GM19438 (cell line): ENCODE measurements at regions not wholly inside any gene's neighbourhood (a gene's known extent, or its start where the extent isn't known, plus 50 kb on each side); places are given as distances from the start of the nearest gene placed in this dataset.

Experiments
- ATAC-seq: cut with Tn5 transposase; IDR thresholded peaks from one replicate; pipeline ENCODE4 v1.9.1; 2021; ENCODE audit warnings: low read depth; ENCODE audit not compliant: unreplicated experiment

DNA sequence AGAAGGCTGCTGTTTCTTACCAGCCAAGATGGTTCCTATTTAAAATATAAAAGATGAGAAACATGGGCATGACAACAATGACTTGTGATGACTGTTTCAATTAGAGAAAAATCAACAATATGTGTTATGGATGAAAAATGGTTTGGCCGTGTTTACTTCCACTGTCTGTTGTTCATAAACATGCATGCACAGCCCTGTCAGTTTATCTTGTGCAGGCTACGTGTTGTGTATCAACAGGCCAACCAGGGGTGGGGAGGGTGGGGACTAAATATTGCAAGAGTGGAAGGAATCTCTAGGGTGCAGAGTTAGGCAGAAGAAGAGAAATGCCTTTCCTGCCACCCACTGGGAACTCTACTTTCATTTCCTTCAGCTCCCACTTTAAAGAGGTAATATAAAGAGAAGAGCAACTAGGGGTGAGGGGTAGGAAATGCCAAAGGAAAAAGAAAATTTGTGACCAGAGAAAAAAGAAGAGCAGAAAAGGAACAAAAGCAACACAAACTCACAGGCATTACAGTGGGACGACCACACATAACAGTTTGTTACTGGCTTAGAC, 116.8 kb upstream of the MEIS1 start:
- ATAC-seq, result no peak

DNA sequence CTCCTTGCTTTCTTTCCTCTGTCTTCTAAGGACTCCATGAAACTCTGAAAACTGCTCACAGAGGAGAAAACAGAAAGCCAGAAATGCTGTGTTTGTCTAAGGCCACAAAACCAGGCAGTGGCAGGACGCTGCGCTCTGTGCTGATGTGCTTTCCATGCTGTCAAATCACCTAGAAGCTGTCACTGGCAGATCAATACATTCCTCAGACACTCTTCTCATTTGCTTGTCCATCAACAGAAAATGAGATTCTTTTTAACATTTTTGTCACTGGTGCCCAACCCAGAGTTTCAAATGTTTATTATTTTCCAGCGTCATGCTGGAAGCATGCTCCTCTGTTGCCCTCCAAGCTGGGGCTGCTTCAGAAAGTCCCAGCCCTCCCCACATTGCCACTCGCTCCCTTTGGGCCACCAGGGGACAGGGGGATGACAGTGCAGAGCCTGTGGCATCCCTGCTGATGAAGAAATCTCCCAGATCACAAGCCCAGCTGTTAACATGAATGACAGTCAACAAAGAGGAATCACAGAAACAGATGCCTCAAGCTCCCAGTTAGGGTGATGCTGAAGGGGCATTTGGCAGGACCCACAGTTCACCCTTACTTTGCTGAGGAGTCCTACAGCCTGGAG, 117.5 kb upstream of the MEIS1 start:
- no peak for ATAC-seq

GRCh38 chr2:66306483-66306882, 128.4 kb upstream of the MEIS1 start:
- no peak for ATAC-seq

GRCh38 chr2:66305718-66306117, 129.2 kb upstream of the MEIS1 start:
- ATAC-seq, result no peak

GRCh38 chr2:66303471-66303870, 131.5 kb upstream of the MEIS1 start:
- ATAC-seq, result no peak

- ATAC-seq, result no peak
Measured at GRCh38 chr2:66301767-66302140, 133.2 kb upstream of the MEIS1 start.

GRCh38 chr2:66301022-66301766, 133.7 kb upstream of the MEIS1 start:
- ATAC-seq, result no peak

DNA sequence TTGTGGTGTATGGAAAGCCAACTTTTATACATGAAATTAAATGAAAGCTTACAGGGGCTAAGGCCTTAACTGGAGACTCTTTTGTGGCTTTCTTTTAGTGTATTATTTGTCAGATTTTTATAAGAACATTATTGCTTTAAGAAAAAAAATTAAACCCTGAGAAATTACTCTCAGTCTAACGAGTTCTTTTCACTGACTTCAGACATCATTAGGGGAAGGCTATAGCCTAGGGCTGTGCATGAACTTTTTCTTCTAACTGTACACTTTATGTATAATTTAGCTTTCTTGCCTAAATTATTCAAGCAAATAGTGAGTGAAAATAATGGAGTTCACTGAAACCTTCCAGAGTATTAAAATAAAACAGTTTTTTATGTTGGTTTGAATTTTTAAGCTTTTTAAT, 151.1 kb upstream of the MEIS1 start:
- ATAC-seq, result no peak

- ATAC-seq, result no peak
Measured at GRCh38 chr2:66281980-66282379, 152.9 kb upstream of the MEIS1 start.

DNA sequence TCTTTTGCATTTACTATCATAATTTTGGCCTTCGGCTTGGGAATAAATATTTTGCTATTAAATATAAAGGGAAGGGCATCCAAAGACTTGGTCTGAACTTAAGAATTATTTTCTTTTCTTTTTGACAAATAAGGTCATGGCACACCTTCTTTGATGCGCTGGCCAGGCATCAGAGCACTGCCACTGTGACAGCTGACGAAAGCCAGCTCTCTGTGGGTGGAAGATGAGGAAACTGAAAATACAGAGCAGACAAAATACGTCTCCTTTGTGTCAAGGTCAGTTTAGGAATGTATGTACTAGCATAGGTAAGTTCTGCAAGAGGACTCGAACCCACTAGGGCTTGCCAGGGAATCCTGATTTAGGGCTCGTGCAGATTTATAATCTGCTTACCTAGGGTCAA, 155.9 kb upstream of the MEIS1 start:
- no peak for ATAC-seq

- ATAC-seq, result no peak
Measured at GRCh38 chr2:66275984-66276383, 158.9 kb upstream of the MEIS1 start.

DNA sequence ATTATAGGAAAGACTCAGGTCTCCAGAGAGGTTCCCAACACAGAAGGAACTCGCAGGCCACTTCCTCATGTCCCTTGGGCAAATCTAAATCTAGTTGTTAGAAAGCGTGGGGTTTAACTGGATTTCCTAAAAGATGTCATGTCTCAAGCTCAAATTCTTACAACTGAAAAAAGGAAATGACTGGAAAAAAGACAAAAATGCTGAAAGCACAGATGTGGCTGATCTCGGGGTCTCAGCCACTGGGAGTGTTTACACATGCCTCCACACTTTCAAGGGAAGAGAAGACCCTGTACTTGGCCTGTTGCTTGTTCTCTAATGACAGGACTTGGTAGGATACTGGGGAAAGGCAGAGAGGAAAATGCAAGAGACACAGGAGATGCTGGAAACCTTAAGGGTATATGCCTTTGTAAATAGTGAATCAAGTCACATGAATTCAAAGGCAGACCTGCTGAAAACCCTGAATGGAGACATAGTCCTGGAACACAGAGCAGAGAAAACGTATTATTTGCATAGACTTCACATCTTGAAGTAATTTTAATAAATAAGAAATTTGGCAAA, 160.9 kb upstream of the MEIS1 start:
- ATAC-seq, result no peak

GRCh38 chr2:66272751-66273150, 162.2 kb upstream of the MEIS1 start:
- no peak for ATAC-seq

DNA sequence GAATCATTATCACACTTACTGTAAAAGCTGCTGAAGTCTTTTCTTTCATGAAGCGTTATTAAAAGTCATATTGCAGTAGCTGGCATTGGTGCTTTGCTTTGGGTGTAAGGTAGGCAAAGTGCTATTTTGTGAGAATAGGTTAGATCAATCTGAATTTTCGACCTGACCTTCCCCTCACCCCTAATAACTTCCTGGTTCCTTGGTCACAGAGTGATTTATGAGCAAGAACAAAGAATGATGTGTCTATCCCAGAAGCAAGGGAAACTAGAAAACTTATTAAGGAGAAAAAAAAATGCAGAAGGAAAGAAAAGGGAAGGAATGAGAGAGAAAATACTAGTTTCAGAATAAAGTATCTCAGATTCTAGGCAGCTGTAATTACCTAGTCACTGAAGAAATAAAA, 163.1 kb upstream of the MEIS1 start:
- ATAC-seq, result no peak

- ATAC-seq, result no peak
Measured at GRCh38 chr2:66270247-66270646, 164.7 kb upstream of the MEIS1 start.

- no peak for ATAC-seq
Measured at GRCh38 chr2:66269166-66269565, 165.8 kb upstream of the MEIS1 start.

DNA sequence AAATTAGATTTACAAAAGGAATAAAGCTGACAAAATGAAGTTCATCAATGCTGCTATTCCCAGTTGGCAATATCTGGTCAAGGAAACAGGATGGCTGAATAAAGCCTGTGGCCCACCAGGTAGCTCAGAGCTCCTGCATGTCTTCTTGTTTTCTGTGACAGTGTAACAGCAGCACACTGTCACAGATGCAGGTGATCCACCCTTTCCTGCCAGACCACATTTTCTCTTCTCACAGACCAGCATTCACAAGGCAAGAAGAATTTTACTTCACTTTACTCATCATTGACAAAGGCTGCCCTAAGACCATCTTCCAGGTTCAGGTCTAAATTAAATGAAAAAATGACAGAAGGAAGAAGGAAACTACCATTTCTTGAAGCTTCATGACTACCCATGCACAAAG, 166.2 kb upstream of the MEIS1 start:
- no peak for ATAC-seq

DNA sequence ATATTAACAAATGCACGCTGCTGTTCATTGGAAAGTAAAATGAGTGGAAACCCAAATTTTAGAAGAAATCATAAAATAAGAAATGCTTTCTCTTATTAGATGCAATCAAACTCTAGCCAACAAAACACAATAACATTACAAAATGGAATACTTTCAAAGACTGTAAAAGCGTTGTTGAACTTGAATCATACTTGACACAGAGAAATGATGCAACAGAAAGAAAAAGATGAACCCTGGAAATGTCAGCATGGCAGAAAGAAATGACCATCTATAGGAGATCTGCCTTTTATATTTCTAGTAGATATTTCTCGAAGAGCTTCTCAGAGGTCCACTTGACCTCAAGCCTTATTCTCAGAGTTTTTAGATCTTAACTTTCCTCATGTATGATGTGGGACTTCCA, 170.6 kb upstream of the MEIS1 start:
- ATAC-seq, result no peak

DNA sequence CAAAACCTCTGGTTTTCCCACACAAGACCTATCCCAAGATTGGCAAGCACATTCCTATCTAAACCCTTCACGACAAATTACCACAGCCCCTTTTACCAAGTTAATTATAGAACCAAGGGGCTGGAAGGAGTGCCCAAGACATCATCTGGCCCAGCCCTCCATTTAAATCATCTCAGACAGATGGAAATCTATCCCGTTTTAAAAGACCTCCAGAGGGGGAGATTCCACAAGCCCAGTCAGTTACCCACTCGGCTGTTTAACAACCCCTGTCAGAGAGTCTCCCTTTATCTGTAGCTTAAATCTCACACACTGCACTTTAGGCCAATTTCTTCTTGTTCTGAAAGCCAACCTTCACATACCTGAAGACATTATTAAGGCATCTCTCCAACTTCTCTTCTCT, 179.1 kb upstream of the MEIS1 start:
- no peak for ATAC-seq

DNA sequence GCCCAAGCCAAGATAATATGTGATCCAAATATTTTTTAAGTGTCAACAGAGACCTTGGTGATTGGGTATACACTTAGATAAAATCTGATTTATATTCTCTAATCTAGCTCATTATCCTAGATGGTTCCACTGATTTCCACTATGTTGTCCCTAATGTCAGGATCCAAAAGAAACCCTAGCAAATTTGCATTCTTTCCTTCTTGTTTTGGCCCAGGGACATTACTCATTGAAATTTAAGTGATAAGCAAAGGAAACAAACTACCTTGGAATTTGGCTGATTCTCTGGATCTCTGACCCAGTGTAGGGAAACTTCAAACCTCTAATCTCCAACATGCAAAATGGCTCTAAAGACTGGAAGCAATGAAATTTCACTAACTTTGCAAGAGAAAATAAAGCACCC, 179.8 kb upstream of the MEIS1 start:
- ATAC-seq, result no peak

GRCh38 chr2:66253066-66253465, 181.9 kb upstream of the MEIS1 start:
- ATAC-seq, result no peak

DNA sequence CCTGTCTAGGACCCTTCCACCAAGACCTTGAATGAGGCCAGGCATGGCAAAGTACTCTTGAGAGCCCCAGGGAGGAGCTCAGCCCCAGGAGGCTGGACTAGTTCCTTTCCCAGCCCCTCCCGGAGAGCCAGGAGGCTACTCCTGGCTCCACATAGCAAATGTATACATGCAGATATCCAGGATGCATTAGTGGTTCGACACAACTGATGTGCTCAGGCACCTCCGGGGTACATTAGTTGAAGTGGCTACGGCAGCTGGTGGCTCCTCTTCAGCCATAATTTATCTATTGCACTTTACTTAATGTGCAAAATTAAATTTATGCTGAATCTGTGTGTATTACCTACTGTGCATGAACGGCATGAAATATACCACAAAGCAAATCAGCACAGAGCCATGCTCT, 182.8 kb upstream of the MEIS1 start:
- no peak for ATAC-seq
